Lower leg skin (tissue), 4 donors: ENCODE measurements at regions not wholly inside any gene's neighbourhood (a gene's known extent, or its start where the extent isn't known, plus 50 kb on each side); places are given as distances from the start of the nearest gene placed in this dataset.
"Not testable (repeated sequence)": the region's sequence is repeated elsewhere in the genome, so short reads cannot be mapped to it uniquely, and the experiment has no call there.

ENCODE experiments used
- DNase-seq, 2 donors: peaks; one replicate each; pipeline ENCODE4 v3.0.0-alpha.2; 2019; ENCODE audit warnings: low spot score in 2 of 2
- H3K4me3 ChIP-seq: fragments of 200-600 bp; sonication (generic); 2 replicates; pipeline ENCODE4 v1.5.1; 2017; ENCODE audit warnings: mild to moderate bottlenecking, low read depth; ENCODE audit not compliant: poor library complexity, severe bottlenecking
- CTCF ChIP-seq, 3 donors: fragments of 450-650 bp; IDR thresholded peaks; one replicate each; pipeline ENCODE4 v1.5.1; 2016; ENCODE audit warnings: antibody characterized with exemption in 3 of 3, mild to moderate bottlenecking in 3 of 3, moderate library complexity in 2 of 3
- POLR2A ChIP-seq, 2 donors: fragments of 450-650 bp; IDR thresholded peaks; one replicate each; pipeline ENCODE4 v1.6.1; 2016 to 2017; ENCODE audit warnings: antibody characterized with exemption in 2 of 2, mild to moderate bottlenecking in 1 of 2, moderate library complexity in 1 of 2
- WGBS, 2 donors: methylation state at CpG; one replicate each; pipeline ENCODE4 v1.1.5; 2018; 5-methylcytosine and 5-hydroxymethylcytosine counted together
- intact Hi-C: fragments of 100-400 bp; cut with DNase I; formaldehyde crosslinking; loops from one replicate; pipeline ENCODE4 v1.15.0; 2023; ENCODE audit warnings: low total_unique reads

GRCh38 chr16:5309946-5310611 is 212.5 kb upstream of the EEF2KMT start:
- H3K4me3 ChIP-seq, result no peak overlapping the region
- no peak for DNase-seq
- TF ChIP-seq POLR2A (IDR thresholded peaks at IDR 0.05) (no peak), CTCF (IDR thresholded peaks at IDR 0.05) (no peak)
- intact Hi-C loops, result no loop called here
- 67 to 83% methylated on average over 4 of the region's 4 CpGs for WGBS, 2 donors

GRCh38 chr16:5305023-5305422 is 207.4 kb upstream of the EEF2KMT start:
- intact Hi-C loops, result no loop called here
- DNase-seq, result no peak
- no peak for TF ChIP-seq POLR2A (IDR thresholded peaks at IDR 0.05)
- no peak for TF ChIP-seq CTCF (IDR thresholded peaks at IDR 0.05)
- no peak overlapping the region for H3K4me3 ChIP-seq
- 78 to 79% methylated on average over 4 of the region's 4 CpGs for WGBS, 2 donors

- TF ChIP-seq POLR2A (IDR thresholded peaks at IDR 0.05), result no peak
- TF ChIP-seq CTCF (IDR thresholded peaks at IDR 0.05), result no peak
- intact Hi-C loops, result no loop called here
- WGBS, 2 donors, result 81% methylated on average over 3 of the region's 3 CpGs
Measured at GRCh38 chr16:5302372-5303114, 204.9 kb upstream of the EEF2KMT start.

GRCh38 chr16:5298202-5298601 is 200.6 kb upstream of the EEF2KMT start:
- intact Hi-C loops, result no loop called here
- 90 to 94% methylated on average over 2 to 3 of the region's 3 CpGs for WGBS, 2 donors
- H3K4me3 ChIP-seq, result no peak overlapping the region
- no peak for DNase-seq
- TF ChIP-seq CTCF (IDR thresholded peaks at IDR 0.05), result no peak
- TF ChIP-seq POLR2A (IDR thresholded peaks at IDR 0.05), result no peak

More at GRCh38 chr16:5302372-5303114, 204.9 kb upstream of the EEF2KMT start:
- no peak for DNase-seq
- no peak overlapping the region for H3K4me3 ChIP-seq

- TF ChIP-seq POLR2A (IDR thresholded peaks at IDR 0.05) (no peak), CTCF (IDR thresholded peaks at IDR 0.05) (no peak)
- WGBS, 2 donors, result 48 to 66% methylated on average over 3 of the region's 3 CpGs
Measured at GRCh38 chr16:5296176-5296575, 198.6 kb upstream of the EEF2KMT start.

GRCh38 chr16:5295304-5295703 is 197.7 kb upstream of the EEF2KMT start:
- H3K4me3 ChIP-seq, DNase-seq, intact Hi-C loops: not testable (repeated sequence)
- 50% methylated on average over 8 of the region's 8 CpGs for WGBS, 2 donors

More at GRCh38 chr16:5296176-5296575, 198.6 kb upstream of the EEF2KMT start:
- intact Hi-C loops, result no loop called here
- DNase-seq, result no peak
- H3K4me3 ChIP-seq, result no peak overlapping the region

GRCh38 chr16:5282152-5282551 is 184.6 kb upstream of the EEF2KMT start:
- DNase-seq, intact Hi-C loops, H3K4me3 ChIP-seq: not testable (repeated sequence)
- WGBS, 2 donors, result 96 to 98% methylated on average over 2 of the region's 2 CpGs
